ENCODE measurements at regions not wholly inside any gene's neighbourhood (a gene's known extent, or its start where the extent isn't known, plus 50 kb on each side); places are given as distances from the start of the nearest gene placed in this dataset.

DNA sequence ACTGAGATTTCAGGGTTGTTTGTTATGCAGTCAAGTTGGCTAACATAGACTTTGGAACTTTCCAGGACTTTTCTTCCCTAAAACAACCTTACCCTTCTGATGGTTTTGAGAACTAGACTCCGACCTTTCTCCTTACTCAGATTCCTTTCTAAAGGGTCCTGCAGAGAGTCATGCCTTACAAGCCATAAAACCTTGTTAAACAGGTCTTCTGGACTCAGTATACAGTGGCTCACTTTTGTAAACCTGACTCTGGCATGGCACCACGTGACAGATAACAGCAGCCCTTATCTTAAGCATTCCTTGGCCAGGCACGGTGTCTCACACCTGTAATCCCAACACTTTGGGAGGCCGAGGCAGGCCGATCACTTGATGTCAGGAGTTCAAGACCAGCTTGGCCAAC, 253.2 kb upstream of the RAB6C start:
- ATAC-seq = no peak
- Histone ChIP-seq H3K4me3 (no peak overlapping the region), H3K27me3 (peaks cover 4% of the 10 kb centered on the region), H3K27ac (no peak overlapping the region), H3K9me3 (no peaks in the 10 kb centered on the region), H3K36me3 (no peaks in the 10 kb centered on the region), H3K4me1 (no peaks in the 10 kb centered on the region)
- intact Hi-C loops (cut with DNase I) = no loop called here
- TF ChIP-seq, protein P1, sequence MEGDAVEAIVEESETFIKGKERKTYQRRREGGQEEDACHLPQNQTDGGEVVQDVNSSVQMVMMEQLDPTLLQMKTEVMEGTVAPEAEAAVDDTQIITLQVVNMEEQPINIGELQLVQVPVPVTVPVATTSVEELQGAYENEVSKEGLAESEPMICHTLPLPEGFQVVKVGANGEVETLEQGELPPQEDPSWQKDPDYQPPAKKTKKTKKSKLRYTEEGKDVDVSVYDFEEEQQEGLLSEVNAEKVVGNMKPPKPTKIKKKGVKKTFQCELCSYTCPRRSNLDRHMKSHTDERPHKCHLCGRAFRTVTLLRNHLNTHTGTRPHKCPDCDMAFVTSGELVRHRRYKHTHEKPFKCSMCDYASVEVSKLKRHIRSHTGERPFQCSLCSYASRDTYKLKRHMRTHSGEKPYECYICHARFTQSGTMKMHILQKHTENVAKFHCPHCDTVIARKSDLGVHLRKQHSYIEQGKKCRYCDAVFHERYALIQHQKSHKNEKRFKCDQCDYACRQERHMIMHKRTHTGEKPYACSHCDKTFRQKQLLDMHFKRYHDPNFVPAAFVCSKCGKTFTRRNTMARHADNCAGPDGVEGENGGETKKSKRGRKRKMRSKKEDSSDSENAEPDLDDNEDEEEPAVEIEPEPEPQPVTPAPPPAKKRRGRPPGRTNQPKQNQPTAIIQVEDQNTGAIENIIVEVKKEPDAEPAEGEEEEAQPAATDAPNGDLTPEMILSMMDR (IDR thresholded peaks at IDR 0.05) = no peak
- DNase-seq = no peak

DNA sequence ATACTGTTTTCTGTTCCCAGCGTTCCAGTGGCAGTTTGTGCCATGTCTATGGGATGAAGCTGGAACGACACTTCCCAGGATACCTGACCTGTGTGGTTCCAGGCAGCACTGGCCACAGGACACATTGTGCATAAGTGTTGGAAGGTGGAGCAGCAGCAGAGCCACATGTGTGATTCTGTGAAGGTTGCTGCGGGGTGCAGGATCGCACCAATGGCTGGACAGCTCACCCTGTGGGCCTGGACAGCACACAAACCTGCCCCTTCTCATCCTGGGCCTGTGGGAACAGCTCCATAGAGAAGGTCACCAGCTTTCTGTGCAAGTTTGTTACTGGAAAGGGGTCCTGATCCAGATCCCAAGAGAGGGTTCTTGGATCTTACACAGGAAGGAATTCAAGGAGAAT, 252.2 kb upstream of the RAB6C start:
- no peaks in the 10 kb centered on the region for H3K36me3 ChIP-seq
- ATAC-seq (no peak), DNase-seq (no peak)
- no peak overlapping the region for H3K4me3 ChIP-seq
- intact Hi-C loops (cut with DNase I) = no loop called here
- H3K27me3 ChIP-seq = no peaks in the 10 kb centered on the region
- TF ChIP-seq, protein P1 (IDR thresholded peaks at IDR 0.05) = no peak
- no peaks in the 10 kb centered on the region for H3K9me3 ChIP-seq
- no peaks in the 10 kb centered on the region for H3K4me1 ChIP-seq
- no peak overlapping the region for H3K27ac ChIP-seq

DNA sequence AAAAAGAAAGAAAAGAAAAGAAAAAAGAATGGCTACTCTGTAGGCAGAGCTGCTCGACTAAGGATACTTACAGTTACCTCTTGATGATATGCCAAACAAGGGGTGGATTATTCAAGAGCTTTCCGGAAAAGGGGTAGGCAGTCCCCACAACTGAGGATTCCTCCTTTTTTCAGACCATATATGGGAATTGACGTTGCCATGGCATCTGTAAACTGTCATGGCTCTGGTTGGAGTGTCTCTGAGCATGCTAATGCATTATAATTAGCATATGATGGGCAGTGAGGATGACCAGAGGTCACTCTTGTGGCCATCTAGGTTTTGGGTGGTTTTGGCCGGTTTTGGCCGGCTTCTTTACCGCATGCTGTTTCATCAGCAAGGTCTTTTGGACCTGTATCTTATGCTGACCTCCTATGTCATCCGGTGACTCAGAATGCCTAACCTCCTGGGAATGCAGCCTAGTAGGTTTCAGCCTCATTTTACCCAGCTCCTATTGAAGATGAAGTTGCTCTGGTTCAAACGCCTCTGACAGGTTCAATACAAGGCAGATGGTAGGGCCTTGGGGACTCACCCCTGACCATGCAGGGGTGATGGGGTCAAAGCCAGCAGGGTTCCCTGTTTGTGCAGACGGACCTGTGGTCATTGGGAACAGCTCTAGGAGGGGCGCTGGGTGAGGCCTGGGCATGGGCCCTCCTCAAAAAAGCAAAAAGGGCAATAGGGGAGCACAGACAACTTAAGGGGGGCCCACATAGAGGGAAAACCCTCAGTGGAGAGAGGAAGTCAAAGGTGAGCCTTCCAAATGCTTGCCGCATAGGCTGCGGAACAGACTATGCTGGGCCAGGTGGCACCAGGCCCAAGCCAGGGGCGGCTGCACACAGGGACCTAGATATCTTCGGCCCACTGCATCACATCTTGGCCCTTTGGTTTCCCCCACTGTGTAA, 251.2 kb upstream of the RAB6C start:
- TF ChIP-seq, protein P1 (IDR thresholded peaks at IDR 0.05) = no peak
- Histone ChIP-seq H3K36me3 (no peaks in the 10 kb centered on the region), H3K4me3 (no peak overlapping the region), H3K4me1 (no peaks in the 10 kb centered on the region), H3K9me3 (no peaks in the 10 kb centered on the region), H3K27me3 (no peaks in the 10 kb centered on the region), H3K27ac (no peak overlapping the region)
- intact Hi-C loops (cut with DNase I) = no loop called here
- DNase-seq = no peak
- ATAC-seq = no peak

DNA sequence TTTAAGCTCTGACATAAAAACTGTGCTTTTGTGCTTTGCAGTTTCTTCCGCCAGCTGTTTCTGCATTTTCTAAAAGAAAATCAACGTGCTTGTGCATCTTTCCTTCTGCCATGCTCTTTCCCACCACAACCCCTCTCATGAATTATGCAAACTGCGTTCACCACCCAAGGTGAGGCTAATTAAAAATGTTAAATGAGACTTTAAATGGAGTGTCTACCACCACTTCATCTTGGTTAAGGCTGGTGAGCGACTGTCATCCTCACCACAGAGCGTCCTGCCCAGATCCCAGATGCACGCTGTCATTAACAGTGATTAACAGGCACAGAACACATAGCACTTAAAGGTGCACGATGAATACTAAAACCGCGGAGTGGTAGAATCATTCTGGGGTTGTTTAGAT, 250.5 kb upstream of the RAB6C start:
- Histone ChIP-seq H3K4me3 (no peak overlapping the region), H3K9me3 (no peaks in the 10 kb centered on the region), H3K27ac (no peak overlapping the region), H3K4me1 (no peaks in the 10 kb centered on the region), H3K27me3 (no peaks in the 10 kb centered on the region), H3K36me3 (no peaks in the 10 kb centered on the region)
- TF ChIP-seq, protein P1 (IDR thresholded peaks at IDR 0.05) = no peak
- intact Hi-C loops (cut with DNase I) = no loop called here
- DNase-seq = no peak
- no peak for ATAC-seq

DNA sequence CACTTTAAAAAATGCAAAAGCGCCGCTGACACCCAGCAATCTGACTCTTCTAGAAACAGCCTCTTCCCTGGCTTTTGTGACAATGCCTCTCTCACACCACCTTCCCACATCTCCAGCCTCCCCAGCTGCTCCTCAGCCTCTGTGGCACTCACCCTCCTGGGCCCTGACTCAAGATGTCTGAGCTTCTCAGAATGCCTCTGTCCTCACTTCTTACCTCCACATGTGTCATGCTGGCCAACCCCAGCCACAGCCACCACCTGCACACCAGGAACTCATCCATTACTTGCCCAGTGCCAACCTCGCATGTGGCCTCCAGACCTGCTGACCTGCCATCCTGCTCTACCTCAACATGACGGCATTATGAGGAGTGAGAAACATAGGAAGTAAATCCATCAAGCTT, 249.8 kb upstream of the RAB6C start:
- TF ChIP-seq, protein P1 (IDR thresholded peaks at IDR 0.05) = no peak
- H3K27ac ChIP-seq = no peak overlapping the region
- no peak overlapping the region for H3K4me3 ChIP-seq
- DNase-seq (no peak), ATAC-seq (no peak)
- H3K36me3 ChIP-seq = no peaks in the 10 kb centered on the region
- H3K9me3 ChIP-seq = no peaks in the 10 kb centered on the region
- H3K4me1 ChIP-seq = no peaks in the 10 kb centered on the region
- intact Hi-C loops (cut with DNase I) = no loop called here
- H3K27me3 ChIP-seq = no peaks in the 10 kb centered on the region
